ENCODE measurements at regions not wholly inside any gene's neighbourhood (a gene's known extent, or its start where the extent isn't known, plus 50 kb on each side); places are given as distances from the start of the nearest gene placed in this dataset.

- no peak for TF ChIP-seq POLR2A (IDR thresholded peaks at IDR 0.05)
- no peak for TF ChIP-seq EP300 (IDR thresholded peaks at IDR 0.05)
- TF ChIP-seq CTCF (IDR thresholded peaks at IDR 0.05): no peak
These were observed 1112.1 kb downstream of the RPA4 start for GRCh38 chrX:97995834-97996233.
